ENCODE measurements at regions not wholly inside any gene's neighbourhood (a gene's known extent, or its start where the extent isn't known, plus 50 kb on each side); places are given as distances from the start of the nearest gene placed in this dataset.
"Not testable (repeated sequence)": the region's sequence is repeated elsewhere in the genome, so short reads cannot be mapped to it uniquely, and the experiment has no call there.

DNA sequence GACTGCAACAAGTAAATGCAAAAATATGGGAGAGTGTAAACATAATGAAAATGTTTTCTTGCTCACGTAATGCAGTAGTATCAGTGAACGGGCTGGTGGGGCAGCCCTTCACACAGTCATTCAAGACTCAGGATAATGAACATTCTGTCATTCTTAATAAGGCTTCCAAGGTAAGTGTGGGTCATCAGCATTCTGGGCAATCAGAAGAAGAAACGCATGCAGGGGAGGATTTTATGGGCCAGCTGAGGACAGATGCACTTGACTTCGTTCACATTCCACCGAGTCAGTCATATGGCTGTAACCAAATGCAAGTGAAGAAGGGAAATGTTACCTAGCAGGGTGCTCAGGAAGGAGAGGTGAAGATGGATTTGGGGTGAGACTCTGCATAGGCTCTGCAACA is 68.0 kb upstream of the MAP9 start:
- no peak for DNase-seq

DNA sequence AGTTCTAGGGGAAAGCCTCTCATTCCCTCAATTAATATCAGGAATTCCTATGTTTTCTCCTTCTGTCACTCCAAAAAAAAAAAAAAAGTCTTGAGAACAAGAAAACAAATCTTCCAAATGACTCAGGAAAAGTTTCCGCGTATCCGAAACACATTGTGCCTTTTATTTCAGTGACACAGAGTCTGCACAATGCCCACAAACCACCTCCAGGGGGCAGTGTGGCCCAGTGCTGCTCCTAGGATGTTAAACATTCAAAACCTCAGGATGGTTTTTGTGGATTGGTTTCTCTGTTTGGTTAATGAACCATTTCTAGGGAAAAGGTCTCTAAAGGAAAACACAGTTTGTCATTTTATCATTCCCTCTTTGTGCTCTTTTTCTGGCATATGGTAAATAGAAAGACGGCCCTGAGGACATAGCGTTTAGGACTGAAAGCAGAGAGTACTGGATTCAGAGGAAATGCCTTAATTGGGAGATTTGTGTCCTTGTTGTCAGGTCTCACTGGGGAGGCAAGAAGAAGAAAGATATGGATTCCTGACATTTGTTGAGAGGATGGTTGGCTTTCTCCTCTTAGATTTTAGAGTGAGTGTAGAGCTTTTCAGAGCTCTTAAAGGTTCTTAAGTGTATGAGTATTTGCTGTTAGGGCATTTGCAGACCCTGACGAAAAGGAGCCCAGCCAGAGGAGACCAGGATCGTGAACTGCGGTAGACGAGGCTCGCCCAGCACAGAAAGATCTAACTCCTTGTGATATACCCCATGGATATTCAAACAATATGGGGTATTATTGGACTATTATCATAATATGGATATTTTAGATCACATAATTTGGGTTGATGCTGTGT is 65.7 kb upstream of the MAP9 start:
- DNase-seq: peak; percentile 80

DNA sequence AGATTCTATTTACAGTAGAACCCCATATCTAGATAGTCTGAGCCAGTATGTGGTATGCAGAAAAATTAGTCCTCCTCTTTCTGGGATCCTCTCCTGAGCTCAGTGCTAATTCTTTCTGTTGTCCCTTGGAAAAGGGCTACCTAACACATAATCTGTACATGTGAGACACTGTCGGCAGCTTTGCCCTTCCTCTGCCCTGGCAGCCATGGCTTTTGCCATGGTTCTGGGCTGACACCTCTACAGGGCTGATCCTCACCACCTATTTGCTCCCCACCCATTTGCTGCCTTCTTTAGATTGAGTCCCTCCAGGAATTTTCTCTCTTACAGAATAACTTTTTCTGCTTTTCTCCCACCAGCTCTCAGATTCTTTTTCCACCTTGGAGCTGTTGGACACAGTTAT is 64.7 kb upstream of the MAP9 start:
- DNase-seq: no peak

DNA sequence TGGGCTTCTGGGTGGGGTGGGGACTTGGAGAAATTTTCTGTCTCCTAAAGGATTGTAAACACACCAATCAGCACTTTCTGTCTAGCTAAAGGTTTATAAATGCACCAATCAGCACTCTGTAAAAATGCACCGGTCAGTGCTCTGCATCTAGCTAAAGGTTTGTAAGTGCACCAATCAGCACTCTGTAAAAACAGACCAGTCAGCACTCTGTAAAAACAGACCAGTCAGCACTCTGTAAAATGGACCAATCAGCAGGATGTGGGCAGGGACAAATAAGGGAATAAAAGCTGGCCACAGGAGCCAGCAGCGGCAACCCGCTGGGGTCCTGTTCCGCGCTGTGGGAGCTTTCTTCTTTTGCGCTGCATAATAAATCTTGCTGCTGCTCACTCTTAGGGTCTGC is 63.0 kb upstream of the MAP9 start:
- DNase-seq: not testable (repeated sequence)

DNA sequence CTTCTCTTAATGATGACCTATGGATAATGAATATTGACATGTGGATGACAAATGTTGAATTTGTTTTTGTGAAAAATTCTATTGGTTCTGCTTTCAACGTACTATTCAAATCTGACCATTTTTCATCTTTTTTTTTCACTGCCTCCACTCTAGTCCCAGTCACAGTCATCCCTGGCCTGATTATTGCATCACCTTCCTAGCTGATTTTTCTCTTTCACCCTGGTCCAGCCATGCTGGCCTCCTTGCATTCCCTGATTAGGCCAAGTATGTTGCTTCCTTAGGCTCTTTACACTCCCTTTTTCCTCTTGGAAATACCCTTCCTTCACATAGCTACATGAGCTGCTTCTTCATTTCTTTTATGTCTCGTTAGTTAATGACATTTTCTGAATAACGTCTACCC is 58.1 kb upstream of the MAP9 start:
- no peak for DNase-seq

DNA sequence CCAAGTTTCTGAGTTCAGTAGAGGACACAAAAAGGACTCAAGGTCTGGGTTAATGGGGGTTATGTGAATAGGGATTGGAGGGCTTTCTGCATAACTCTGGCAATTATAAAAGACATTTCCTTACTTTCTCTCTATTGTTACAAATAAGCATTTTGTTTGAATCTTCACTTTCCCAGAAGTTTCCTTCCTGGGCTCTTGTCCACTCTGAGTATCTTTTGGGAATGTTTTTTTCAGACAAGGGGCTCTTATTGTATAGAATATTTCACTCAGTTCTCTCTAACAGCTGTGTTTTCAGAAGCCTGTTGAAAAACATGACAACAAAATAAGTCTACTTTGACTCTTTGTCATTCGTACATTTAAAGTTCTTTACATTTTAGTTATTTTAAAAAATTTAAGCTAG is 57.6 kb upstream of the MAP9 start:
- no peak for DNase-seq

DNA sequence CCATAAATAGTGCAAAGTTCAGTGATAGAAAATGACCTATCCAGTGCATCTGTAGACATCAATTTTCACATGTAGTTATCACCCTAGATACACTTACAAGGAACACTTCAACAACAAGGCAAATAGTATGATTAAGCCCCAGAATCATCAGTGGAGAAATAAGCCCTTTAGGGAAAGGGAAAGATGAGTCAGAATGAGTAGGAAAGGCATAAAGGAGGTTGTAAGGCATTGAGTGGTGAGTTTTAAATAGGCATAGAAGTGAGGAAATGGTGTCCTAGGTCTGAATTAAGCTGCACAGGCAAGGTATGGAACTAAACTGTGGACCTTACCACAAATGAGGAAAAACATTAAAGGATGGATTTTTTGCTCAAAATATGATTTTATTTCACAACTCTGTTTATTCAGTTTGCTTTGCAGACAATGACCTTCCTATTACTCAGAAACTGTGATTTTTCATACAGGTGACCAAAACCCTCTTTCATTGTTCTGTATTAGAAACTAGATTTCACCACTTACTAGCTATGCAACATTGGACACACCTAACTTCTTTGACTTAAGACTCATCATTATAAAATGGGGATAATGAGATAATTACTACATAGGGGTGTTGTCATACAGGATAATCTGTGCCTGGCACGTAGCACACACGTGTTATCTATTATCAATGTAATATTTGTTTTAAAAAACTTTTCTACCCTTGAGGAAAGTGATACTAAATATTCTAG is 57.0 kb upstream of the MAP9 start:
- DNase-seq: no peak

DNA sequence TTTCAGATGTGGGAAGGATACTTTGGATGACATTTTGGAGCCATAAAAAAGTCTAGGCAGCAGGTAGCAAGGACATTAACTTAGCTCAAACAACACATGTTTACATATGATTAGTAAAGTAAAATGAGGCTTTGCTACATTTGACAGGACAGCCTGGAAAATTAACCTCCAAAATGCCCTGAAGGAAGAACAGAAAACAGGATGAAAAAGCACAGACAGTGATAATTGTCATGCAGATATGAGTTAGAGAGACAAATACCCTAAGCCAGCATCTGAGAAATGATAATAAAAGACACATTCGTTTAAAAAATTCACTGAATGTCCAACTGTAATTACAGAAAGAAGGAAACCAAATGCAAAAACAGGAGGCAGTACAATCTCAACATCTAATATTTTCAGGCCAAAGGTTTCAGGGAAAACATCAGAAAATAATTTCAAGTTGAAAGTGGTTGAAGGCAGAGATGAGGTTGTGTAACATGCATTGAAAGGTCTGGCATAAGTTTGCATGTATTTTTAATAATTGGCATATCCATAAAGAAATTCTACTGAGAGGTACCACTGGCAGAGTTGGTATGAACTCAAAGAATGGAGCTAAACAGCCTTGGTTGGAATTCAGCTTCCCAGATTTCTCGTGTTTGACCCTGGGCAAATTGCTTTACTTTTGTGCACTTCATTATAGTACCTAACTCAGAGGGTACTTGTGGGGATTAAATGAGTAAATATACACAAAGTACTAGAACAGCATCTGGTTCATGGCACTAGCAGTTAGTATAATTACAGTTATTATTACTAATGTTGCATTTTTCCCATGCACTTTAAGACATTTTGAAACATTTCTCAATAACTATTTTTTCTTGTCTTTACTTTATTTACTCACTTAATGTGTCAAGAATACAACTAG is 54.4 kb upstream of the MAP9 start:
- DNase-seq: no peak

DNA sequence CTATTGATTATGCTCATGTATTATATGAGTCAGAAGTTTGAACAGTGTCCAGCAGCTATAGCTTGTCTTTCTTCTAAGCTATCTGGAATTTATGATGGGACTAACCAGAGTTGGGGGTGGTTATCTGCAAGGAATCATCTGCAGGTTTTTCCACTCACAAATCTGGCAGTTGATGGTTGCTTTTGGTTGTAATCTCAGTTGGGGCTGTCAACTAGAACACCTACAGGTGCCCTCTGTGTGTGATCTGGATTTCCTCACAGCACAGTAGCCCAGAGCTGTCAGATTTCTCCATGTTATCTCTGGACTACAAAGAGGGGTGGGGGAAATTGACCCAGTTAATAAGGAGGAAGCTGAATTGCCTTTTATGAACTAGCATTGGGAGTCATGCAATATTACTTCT is 51.4 kb upstream of the MAP9 start:
- no peak for DNase-seq

DNA sequence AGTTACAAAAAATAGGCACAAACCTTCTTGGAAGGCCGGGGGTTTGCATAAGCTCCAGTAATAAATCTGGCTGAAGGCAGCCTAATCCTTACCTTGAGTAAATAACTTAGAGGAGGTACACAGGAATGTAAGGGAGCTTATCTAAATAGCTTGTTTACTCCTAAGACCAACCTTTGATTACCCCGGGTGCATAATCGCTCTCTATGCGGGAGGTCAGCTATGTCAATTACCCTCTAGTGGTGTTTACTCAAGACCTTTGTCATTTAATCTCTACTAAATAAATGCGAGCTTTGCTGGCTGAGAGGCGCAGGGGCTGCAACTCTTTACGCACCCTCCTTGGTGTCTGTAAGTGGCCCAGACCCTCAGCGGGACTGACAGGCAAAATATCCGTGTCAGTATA is 50.2 kb upstream of the MAP9 start:
- no peak for DNase-seq

Measured in renal pelvis (tissue), 1 donor.